ENCODE measurements at regions not wholly inside any gene's neighbourhood (a gene's known extent, or its start where the extent isn't known, plus 50 kb on each side); places are given as distances from the start of the nearest gene placed in this dataset.

DNA sequence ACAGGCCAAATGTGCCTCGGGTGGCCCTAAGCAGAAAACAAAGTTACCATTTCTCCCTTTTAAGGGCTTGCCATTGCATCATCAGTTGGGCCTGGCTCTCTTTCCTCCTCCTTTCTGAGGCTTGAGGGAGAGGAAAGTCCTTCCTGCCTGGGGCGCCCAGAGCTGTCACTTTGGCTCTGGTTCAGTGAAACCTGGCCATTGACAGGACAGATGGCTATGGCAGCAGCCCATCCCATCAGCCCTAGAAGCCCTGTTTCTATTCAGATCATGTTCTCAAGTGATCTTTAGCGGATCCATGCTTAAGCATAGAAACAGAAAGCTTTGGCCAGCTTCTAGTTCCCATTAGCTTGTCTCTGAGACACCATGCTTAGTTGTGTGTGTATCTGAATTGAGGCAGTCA, 293.4 kb downstream of the YTHDC2 start:
- Histone ChIP-seq H3K4me3 (replicated peaks; ENCODE audit: low read depth, low read length) (no peak overlapping the region), H3K36me3 (ENCODE audit: control insufficient read depth, insufficient read depth, low read length) (no peaks in the 10 kb centered on the region), H3K27me3 (replicated peaks; ENCODE audit: control insufficient read depth, insufficient read depth, low read length) (no peaks in the 10 kb centered on the region; the same call in 1 of the 2 replicates)
- DNase-seq (ENCODE audit: extremely low read depth, insufficient read length) = no peak
- TF ChIP-seq, protein P1, sequence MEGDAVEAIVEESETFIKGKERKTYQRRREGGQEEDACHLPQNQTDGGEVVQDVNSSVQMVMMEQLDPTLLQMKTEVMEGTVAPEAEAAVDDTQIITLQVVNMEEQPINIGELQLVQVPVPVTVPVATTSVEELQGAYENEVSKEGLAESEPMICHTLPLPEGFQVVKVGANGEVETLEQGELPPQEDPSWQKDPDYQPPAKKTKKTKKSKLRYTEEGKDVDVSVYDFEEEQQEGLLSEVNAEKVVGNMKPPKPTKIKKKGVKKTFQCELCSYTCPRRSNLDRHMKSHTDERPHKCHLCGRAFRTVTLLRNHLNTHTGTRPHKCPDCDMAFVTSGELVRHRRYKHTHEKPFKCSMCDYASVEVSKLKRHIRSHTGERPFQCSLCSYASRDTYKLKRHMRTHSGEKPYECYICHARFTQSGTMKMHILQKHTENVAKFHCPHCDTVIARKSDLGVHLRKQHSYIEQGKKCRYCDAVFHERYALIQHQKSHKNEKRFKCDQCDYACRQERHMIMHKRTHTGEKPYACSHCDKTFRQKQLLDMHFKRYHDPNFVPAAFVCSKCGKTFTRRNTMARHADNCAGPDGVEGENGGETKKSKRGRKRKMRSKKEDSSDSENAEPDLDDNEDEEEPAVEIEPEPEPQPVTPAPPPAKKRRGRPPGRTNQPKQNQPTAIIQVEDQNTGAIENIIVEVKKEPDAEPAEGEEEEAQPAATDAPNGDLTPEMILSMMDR (IDR thresholded peaks at IDR 0.05; ENCODE audit: insufficient read depth, low read length, poor library complexity, severe bottlenecking) = no peak

DNA sequence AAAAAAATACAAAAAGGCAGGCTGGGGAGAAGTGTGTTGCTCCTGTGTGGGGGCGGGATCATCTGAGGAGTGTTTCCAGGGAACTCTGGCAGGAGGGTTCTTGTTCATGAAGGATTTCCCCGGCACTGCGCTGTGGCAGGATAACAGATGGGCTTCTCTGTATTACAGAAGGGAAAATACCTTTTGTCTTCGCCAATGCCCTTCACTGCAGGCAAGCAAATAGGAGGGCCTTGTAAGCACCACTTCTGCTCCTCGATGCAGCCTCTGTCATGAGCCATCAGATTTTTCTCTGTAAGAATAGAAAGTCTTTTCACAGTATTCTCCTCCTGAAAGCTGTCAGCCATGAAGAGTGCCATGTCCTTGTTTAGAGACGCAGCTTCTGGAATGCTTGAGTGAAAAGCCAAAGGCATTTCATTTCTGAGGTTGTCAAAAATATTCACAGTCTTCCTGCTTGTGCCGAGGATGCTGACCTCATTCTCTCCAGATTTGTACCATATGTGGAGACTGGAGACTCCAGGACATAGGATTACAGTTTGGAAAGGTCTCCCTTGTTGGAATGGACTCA, 294.0 kb downstream of the YTHDC2 start:
- no peak for DNase-seq (ENCODE audit: extremely low read depth, insufficient read length)
- TF ChIP-seq, protein P1 (IDR thresholded peaks at IDR 0.05; ENCODE audit: insufficient read depth, low read length, poor library complexity, severe bottlenecking) = no peak
- Histone ChIP-seq H3K36me3 (ENCODE audit: control insufficient read depth, insufficient read depth, low read length) (no peaks in the 10 kb centered on the region), H3K27me3 (replicated peaks; ENCODE audit: control insufficient read depth, insufficient read depth, low read length) (no peaks in the 10 kb centered on the region; the same call in 1 of the 2 replicates), H3K4me3 (replicated peaks; ENCODE audit: low read depth, low read length) (no peak overlapping the region)

DNA sequence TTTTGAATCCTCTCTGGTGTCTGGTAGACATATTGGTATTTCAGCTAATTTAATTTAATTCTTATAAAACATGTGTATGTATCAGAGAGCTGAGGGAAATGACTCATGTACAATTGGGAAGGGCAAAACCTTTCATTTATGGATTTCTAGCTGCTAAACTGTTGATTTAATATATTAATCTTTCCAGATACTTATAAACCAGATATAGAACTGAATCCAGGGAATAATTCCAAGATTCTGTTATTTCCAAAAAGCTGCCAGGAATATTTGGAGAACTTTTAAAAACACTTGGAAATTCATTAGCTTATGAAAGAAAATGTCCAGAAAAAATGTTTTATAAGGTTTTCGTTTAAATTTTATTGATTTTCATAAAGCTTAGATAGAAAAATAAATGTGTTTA, 295.5 kb downstream of the YTHDC2 start:
- no peak for DNase-seq (ENCODE audit: extremely low read depth, insufficient read length)
- no peaks in the 10 kb centered on the region; the same call in 1 of the 2 replicates for H3K27me3 ChIP-seq (replicated peaks; ENCODE audit: control insufficient read depth, insufficient read depth, low read length)
- TF ChIP-seq, protein P1 (IDR thresholded peaks at IDR 0.05; ENCODE audit: insufficient read depth, low read length, poor library complexity, severe bottlenecking) = no peak
- no peak overlapping the region for H3K4me3 ChIP-seq (replicated peaks; ENCODE audit: low read depth, low read length)
- H3K36me3 ChIP-seq (ENCODE audit: control insufficient read depth, insufficient read depth, low read length) = no peaks in the 10 kb centered on the region

DNA sequence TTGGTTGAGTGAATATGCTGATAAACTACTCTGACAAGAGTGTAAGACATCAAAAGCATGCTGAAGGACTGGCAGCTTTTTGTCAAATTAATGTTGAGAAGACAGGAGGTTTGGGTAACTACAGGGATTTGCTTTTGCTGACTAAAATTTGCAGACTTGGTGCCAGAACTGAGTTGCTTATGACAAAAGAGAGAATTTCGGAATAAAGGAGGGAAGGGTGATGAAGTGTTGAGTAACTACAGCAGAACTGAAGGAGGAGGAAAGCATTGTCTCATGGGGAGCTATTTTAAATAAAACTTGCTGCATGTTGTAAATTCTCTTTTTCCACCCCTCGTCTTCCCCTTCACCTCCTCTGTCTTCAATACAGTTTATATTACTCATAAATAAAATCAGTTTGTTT, 296.1 kb downstream of the YTHDC2 start:
- TF ChIP-seq, protein P1 (IDR thresholded peaks at IDR 0.05; ENCODE audit: insufficient read depth, low read length, poor library complexity, severe bottlenecking) = no peak
- DNase-seq (ENCODE audit: extremely low read depth, insufficient read length) = no peak
- Histone ChIP-seq H3K36me3 (ENCODE audit: control insufficient read depth, insufficient read depth, low read length) (no peaks in the 10 kb centered on the region), H3K27me3 (replicated peaks; ENCODE audit: control insufficient read depth, insufficient read depth, low read length) (no peaks in the 10 kb centered on the region; the same call in 1 of the 2 replicates), H3K4me3 (replicated peaks; ENCODE audit: low read depth, low read length) (no peak overlapping the region)

DNA sequence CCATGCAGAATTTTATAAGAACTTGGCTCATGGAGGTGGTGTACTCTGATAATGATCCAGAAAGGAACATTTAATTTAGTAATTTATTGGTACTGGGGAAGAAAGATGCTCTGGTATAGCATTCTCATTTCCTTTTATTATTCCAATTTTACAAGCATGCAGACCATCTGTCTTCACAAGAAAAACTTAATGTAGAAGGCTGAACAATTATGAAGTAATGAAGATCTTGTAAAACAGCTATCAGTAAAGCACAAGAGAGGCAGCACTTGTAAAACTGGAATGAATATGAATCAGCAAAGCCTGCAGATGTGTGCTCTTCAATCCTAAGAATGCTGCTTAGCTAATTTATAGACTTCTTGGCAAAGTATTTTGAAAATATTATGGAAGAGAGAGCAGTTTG, 300.0 kb downstream of the YTHDC2 start:
- DNase-seq (ENCODE audit: extremely low read depth, insufficient read length) = no peak
- H3K27me3 ChIP-seq (replicated peaks; ENCODE audit: control insufficient read depth, insufficient read depth, low read length) = no peaks in the 10 kb centered on the region

More for the DNA sequence above, 300.0 kb downstream of the YTHDC2 start:
- H3K4me3 ChIP-seq (replicated peaks; ENCODE audit: low read depth, low read length) = no peak overlapping the region
- TF ChIP-seq, protein P1 (IDR thresholded peaks at IDR 0.05; ENCODE audit: insufficient read depth, low read length, poor library complexity, severe bottlenecking) = no peak
- H3K36me3 ChIP-seq (ENCODE audit: control insufficient read depth, insufficient read depth, low read length) = no peaks in the 10 kb centered on the region
